ENCODE measurements at regions not wholly inside any gene's neighbourhood (a gene's known extent, or its start where the extent isn't known, plus 50 kb on each side); places are given as distances from the start of the nearest gene placed in this dataset.

- no peaks in the 10 kb centered on the region for H3K36me3 ChIP-seq
- DNase-seq (no peak), FAIRE-seq (no peak), ATAC-seq (no peak)
- no peaks in the 10 kb centered on the region for H3K27me3 ChIP-seq
- 63 to 74% methylated on average over 5 of the region's 5 CpGs for WGBS, 2 donors
- no peak overlapping the region for H3K4me3 ChIP-seq
- intact Hi-C loops (cut with DNase I): no loop called here
- H3K27ac ChIP-seq: no peak overlapping the region
- no peaks in the 10 kb centered on the region for H3K9me3 ChIP-seq
- TF ChIP-seq CTCF (IDR thresholded peaks at IDR 0.05): no peak
- no peaks in the 10 kb centered on the region for H3K4me1 ChIP-seq
Measured at GRCh38 chr21:38741950-38742256, 63.8 kb upstream of the ETS2 start.

- intact Hi-C loops (cut with DNase I): no loop called here
- Histone ChIP-seq H3K4me1 (no peaks in the 10 kb centered on the region), H3K27me3 (no peaks in the 10 kb centered on the region), H3K27ac (no peak overlapping the region), H3K9me3 (no peaks in the 10 kb centered on the region), H3K36me3 (no peaks in the 10 kb centered on the region), H3K4me3 (no peak overlapping the region)
- DNase-seq (no peak), FAIRE-seq (no peak), ATAC-seq (no peak)
- TF ChIP-seq CTCF (IDR thresholded peaks at IDR 0.05): no peak
- 57 to 65% methylated on average over 1 of the region's 1 CpG for WGBS, 2 donors
Measured at GRCh38 chr21:38742580-38743260, 63.0 kb upstream of the ETS2 start.

GRCh38 chr21:38743772-38744529 lies 61.8 kb upstream of the ETS2 start:
- no peaks in the 10 kb centered on the region for H3K4me1 ChIP-seq
- ATAC-seq: no peak
- H3K27me3 ChIP-seq: no peaks in the 10 kb centered on the region
- no peak for DNase-seq
- H3K27ac ChIP-seq: no peak overlapping the region
- no peaks in the 10 kb centered on the region for H3K9me3 ChIP-seq
- no peaks in the 10 kb centered on the region for H3K36me3 ChIP-seq
- TF ChIP-seq CTCF (IDR thresholded peaks at IDR 0.05): no peak
- no peak for FAIRE-seq
- WGBS, 2 donors: 58 to 61% methylated on average over 21 of the region's 21 CpGs
- no peak overlapping the region for H3K4me3 ChIP-seq
- intact Hi-C loops (cut with DNase I): no loop called here

- Histone ChIP-seq H3K4me3 (no peak overlapping the region), H3K36me3 (no peaks in the 10 kb centered on the region), H3K27ac (no peak overlapping the region), H3K4me1 (no peaks in the 10 kb centered on the region), H3K27me3 (no peaks in the 10 kb centered on the region), H3K9me3 (no peaks in the 10 kb centered on the region)
- WGBS, 2 donors: 63 to 66% methylated on average over 2 of the region's 2 CpGs
- DNase-seq (no peak), ATAC-seq (no peak), FAIRE-seq (no peak)
- intact Hi-C loops (cut with DNase I): no loop called here
- no peak for TF ChIP-seq CTCF (IDR thresholded peaks at IDR 0.05)
Measured at GRCh38 chr21:38744861-38745260, 60.9 kb upstream of the ETS2 start.

- FAIRE-seq: no peak
- no peak for TF ChIP-seq CTCF (IDR thresholded peaks at IDR 0.05)
- no peaks in the 10 kb centered on the region for H3K4me1 ChIP-seq
- no peak for DNase-seq
- WGBS, 2 donors: 17 to 21% methylated on average over 4 of the region's 4 CpGs
- no peak overlapping the region for H3K4me3 ChIP-seq
- no peaks in the 10 kb centered on the region for H3K9me3 ChIP-seq
- no peaks in the 10 kb centered on the region for H3K27me3 ChIP-seq
- H3K27ac ChIP-seq: no peak overlapping the region
- intact Hi-C loops (cut with DNase I): no loop called here
- ATAC-seq: peak in 2 of 4 donors; percentile 12 to 15
- H3K36me3 ChIP-seq: no peaks in the 10 kb centered on the region
Measured at GRCh38 chr21:38747810-38748209, 57.9 kb upstream of the ETS2 start.

Measured in pancreas (tissue), 10 donors.